D721Med (cell line): ENCODE measurements at regions not wholly inside any gene's neighbourhood (a gene's known extent, or its start where the extent isn't known, plus 50 kb on each side); places are given as distances from the start of the nearest gene placed in this dataset.
"Not testable (repeated sequence)": the region's sequence is repeated elsewhere in the genome, so short reads cannot be mapped to it uniquely, and the experiment has no call there.

ENCODE experiments used
- DNase-seq: peaks from one replicate; pipeline ENCODE4 v3.0.0; 2011; ENCODE audit warnings: low spot score; ENCODE audit not compliant: insufficient read length
- FAIRE-seq: peaks from 2 replicates; lab custom pipeline; 2011; peaks lifted over from hg19 to GRCh38; lab: Jason Lieb, UNC
- CTCF ChIP-seq: IDR thresholded peaks from 2 replicates; pipeline ENCODE4 v1.5.1; 2012; ENCODE audit warnings: mild to moderate bottlenecking, control low read depth; ENCODE audit not compliant: insufficient read depth; ENCODE audit errors: missing control alignments

- TF ChIP-seq CTCF: no peak
- DNase-seq: no peak
- no peak for FAIRE-seq
These were observed 109.5 kb downstream of the TRIM27 start for GRCh38 chr6:28814032-28814976.

- no peak for FAIRE-seq
- no peak for TF ChIP-seq CTCF
- DNase-seq: no peak
These were observed 107.4 kb downstream of the TRIM27 start for GRCh38 chr6:28816339-28816908.

- no peak for FAIRE-seq
These were observed 106.6 kb downstream of the TRIM27 start for GRCh38 chr6:28816909-28817807.

GRCh38 chr6:28817808-28818145 is 106.0 kb downstream of the TRIM27 start:
- no peak for TF ChIP-seq CTCF
- FAIRE-seq (no peak), DNase-seq (no peak)

More at GRCh38 chr6:28816909-28817807, 106.6 kb downstream of the TRIM27 start:
- no peak for DNase-seq
- no peak for TF ChIP-seq CTCF

- no peak for TF ChIP-seq CTCF
- no peak for DNase-seq
- FAIRE-seq: no peak
These were observed 98.7 kb downstream of the TRIM27 start for GRCh38 chr6:28824793-28825731.

- no peak for FAIRE-seq
- TF ChIP-seq CTCF: no peak
- DNase-seq: no peak
These were observed 98.0 kb downstream of the TRIM27 start for GRCh38 chr6:28825732-28826293.

GRCh38 chr6:28831683-28832082 is 92.1 kb downstream of the TRIM27 start:
- not testable (repeated sequence) for DNase-seq, FAIRE-seq

GRCh38 chr6:28836703-28837102 is 87.1 kb downstream of the TRIM27 start:
- FAIRE-seq, DNase-seq: not testable (repeated sequence)
